ENCODE measurements at regions not wholly inside any gene's neighbourhood (a gene's known extent, or its start where the extent isn't known, plus 50 kb on each side); places are given as distances from the start of the nearest gene placed in this dataset.

- TF ChIP-seq POLR2AphosphoS5 (IDR thresholded peaks at IDR 0.05; ENCODE audit: borderline replicate concordance, low read depth, low read length) (no peak), EZH2 (IDR thresholded peaks at IDR 0.05) (no peak)
Observed at GRCh38 chr15:70274908-70275307, 177.2 kb upstream of the TLE3 start.

Data from SK-N-MC (cell line).